SK-N-SH (cell line): ENCODE measurements at regions not wholly inside any gene's neighbourhood (a gene's known extent, or its start where the extent isn't known, plus 50 kb on each side); places are given as distances from the start of the nearest gene placed in this dataset.

Source experiments
- CTCF ChIA-PET: fragments of 300-600, 350-600 bp; formaldehyde crosslinking; extraction: SDS; loops from one replicate; lab custom pipeline; 2021; lab: Yijun Ruan, JAX
- POLR2A ChIA-PET: fragments of 350-600 bp; sonication (Branson Sonifier 250); formaldehyde crosslinking; extraction: SDS; loops from one replicate; lab custom pipeline; 2020; ENCODE audit warnings: antibody characterized with exemption, inconsistent platforms; lab: Yijun Ruan, JAX
- DNase-seq: peaks from one replicate; pipeline ENCODE4 v3.0.0; 2012
- H2AFZ ChIP-seq: fragments of 200-600 bp; sonication (generic); 2 replicates; pipeline ENCODE4 v1.8.1; 2016; ENCODE audit warnings: antibody characterized with exemption, mild to moderate bottlenecking, low read depth
- H3F3A ChIP-seq: fragments of 200-600 bp; sonication (generic); replicated peaks from 2 replicates; pipeline ENCODE3; 2016; ENCODE audit warnings: antibody characterized with exemption, mild to moderate bottlenecking; ENCODE audit not compliant: insufficient read depth
- H3K27ac ChIP-seq, 2 experiments: fragments of 200-500 bp in 1 of 2; fragments of 200-600 bp in 1 of 2; sonication (Bioruptor generic) in 1 of 2; sonication (generic), shearing (Covaris generic) in 1 of 2; 2 replicates each; pipeline versions ENCODE4 v1.5.1 to v1.6.1; 2014 to 2016; ENCODE audit warnings: low read depth in 2 of 2, inconsistent platforms in 1 of 2, low read length in 1 of 2, mild to moderate bottlenecking in 1 of 2, mixed read lengths in 1 of 2
- H3K27me3 ChIP-seq: fragments of 200-600 bp; sonication (generic), shearing (Covaris generic); 2 replicates; pipeline ENCODE4 v1.6.1; 2016; ENCODE audit warnings: mixed run types; ENCODE audit not compliant: insufficient read depth
- H3K36me3 ChIP-seq, 2 experiments: fragments of 200-500 bp in 1 of 2; fragments of 200-600 bp in 1 of 2; sonication (Bioruptor generic) in 1 of 2; sonication (generic) in 1 of 2; replicated peaks in 1 of 2; 2 replicates each; pipeline versions ENCODE3 to v1.5.1; 2014 to 2016; ENCODE audit warnings: low read length in 1 of 2, mild to moderate bottlenecking in 1 of 2; ENCODE audit not compliant: insufficient read depth in 2 of 2, control insufficient read depth in 1 of 2
- H3K4me1 ChIP-seq, 2 experiments: fragments of 200-500 bp in 1 of 2; fragments of 200-600 bp in 1 of 2; sonication (Bioruptor generic) in 1 of 2; sonication (generic), shearing (Covaris generic) in 1 of 2; 2 replicates each; pipeline versions ENCODE4 v1.5.1 to v1.6.1; 2014 to 2016; ENCODE audit warnings: low read depth in 1 of 2, low read length in 1 of 2, mixed run types in 1 of 2; ENCODE audit not compliant: insufficient read depth in 2 of 2, control insufficient read depth in 1 of 2
- H3K4me2 ChIP-seq: fragments of 200-600 bp; sonication (generic), shearing (Covaris generic); 2 replicates; pipeline ENCODE4 v1.6.1; 2017; ENCODE audit warnings: mixed run types
- H3K4me3 ChIP-seq, 2 experiments: fragments of 200-500 bp in 1 of 2; fragments of 200-600 bp in 1 of 2; sonication (Bioruptor generic) in 1 of 2; sonication (generic), shearing (Covaris generic) in 1 of 2; 2 replicates each; pipeline versions ENCODE4 v1.5.1 to v1.8.1; 2014 to 2016; ENCODE audit warnings: low read depth in 2 of 2, inconsistent platforms in 1 of 2, low read length in 1 of 2, mild to moderate bottlenecking in 1 of 2, mixed read lengths in 1 of 2, moderate library complexity in 1 of 2
- H3K79me2 ChIP-seq: fragments of 200-600 bp; sonication (generic); 2 replicates; pipeline ENCODE4 v1.8.1; 2017; ENCODE audit warnings: mild to moderate bottlenecking; ENCODE audit not compliant: insufficient read depth
- H3K9ac ChIP-seq: fragments of 200-600 bp; sonication (generic); 2 replicates; pipeline ENCODE4 v1.6.1; 2017; ENCODE audit warnings: mixed run types
- H3K9me2 ChIP-seq: fragments of 200-600 bp; sonication (generic); 2 replicates; pipeline ENCODE4 v1.6.1; 2017; ENCODE audit warnings: mixed run types
- H3K9me3 ChIP-seq: fragments of 200-600 bp; sonication (generic); 2 replicates; pipeline ENCODE4 v1.6.1; 2017; ENCODE audit warnings: mixed run types, mild to moderate bottlenecking, moderate library complexity
- H4K20me1 ChIP-seq: fragments of 200-600 bp; sonication (generic); 2 replicates; pipeline ENCODE4 v1.6.1; 2017; ENCODE audit warnings: mild to moderate bottlenecking, mixed run types; ENCODE audit not compliant: insufficient read depth
- EZH2phosphoT487 ChIP-seq: fragments of 200-600 bp; sonication (generic); IDR thresholded peaks from 2 replicates; pipeline ENCODE4 v1.6.1; 2017; ENCODE audit warnings: low read depth, mixed run types, mild to moderate bottlenecking, antibody characterized with exemption, moderate library complexity, borderline replicate concordance
- FOSL2 ChIP-seq: IDR thresholded peaks from 2 replicates; pipeline ENCODE4 v1.4.0; 2012; ENCODE audit warnings: low read depth, mild to moderate bottlenecking, moderate library complexity, borderline replicate concordance
- FOXJ3 ChIP-seq: sonication (generic); formaldehyde crosslinking; IDR thresholded peaks from 2 replicates; pipeline ENCODE4 v1.5.1; 2020; ENCODE audit warnings: mild to moderate bottlenecking, missing genetic modification reagents
- GABPA ChIP-seq: IDR thresholded peaks from 2 replicates; pipeline ENCODE4 v1.4.0; 2012; ENCODE audit warnings: low read depth, mild to moderate bottlenecking
- GATA2 ChIP-seq: sonication (generic); formaldehyde crosslinking; IDR thresholded peaks from 2 replicates; pipeline ENCODE4 v1.5.0; 2020; ENCODE audit warnings: mild to moderate bottlenecking, missing genetic modification reagents
- IRF3 ChIP-seq: fragments of 150-350 bp; IDR thresholded peaks from 2 replicates; pipeline ENCODE4 v1.6.1; 2016; ENCODE audit warnings: mild to moderate bottlenecking, low read depth, low read length
- JUND ChIP-seq: IDR thresholded peaks from 2 replicates; pipeline ENCODE4 v1.4.0; 2012
- MAX ChIP-seq: IDR thresholded peaks from 2 replicates; pipeline ENCODE4 v1.4.0; 2012; ENCODE audit warnings: low read depth
- NRF1 ChIP-seq: IDR thresholded peaks from 2 replicates; pipeline ENCODE4 v1.6.1; 2012; ENCODE audit warnings: low read depth, mild to moderate bottlenecking, low read length
- PBX3 ChIP-seq: IDR thresholded peaks from 2 replicates; pipeline ENCODE4; 2012
- POLR2AphosphoS5 ChIP-seq: IDR thresholded peaks from 2 replicates; pipeline ENCODE4 v1.6.1; 2012; ENCODE audit warnings: low read depth, low read length
- RCOR1 ChIP-seq: fragments of 150-350 bp; IDR thresholded peaks from 2 replicates; pipeline ENCODE4 v1.6.1; 2017; ENCODE audit warnings: antibody characterized with exemption, low read length
- REST ChIP-seq: IDR thresholded peaks from 2 replicates; pipeline ENCODE4 v1.6.1; 2012; ENCODE audit warnings: mild to moderate bottlenecking, low read depth, low read length, moderate library complexity
- RFX5 ChIP-seq: IDR thresholded peaks from 2 replicates; pipeline ENCODE4 v1.6.1; 2012; ENCODE audit warnings: mild to moderate bottlenecking, improper control_type of control experiment, low read length
- RXRA ChIP-seq: IDR thresholded peaks from 2 replicates; pipeline ENCODE4 v1.4.0; 2012; ENCODE audit warnings: low read depth, mild to moderate bottlenecking, borderline replicate concordance
- SIN3A ChIP-seq: IDR thresholded peaks from 2 replicates; pipeline ENCODE4 v1.6.1; 2012; ENCODE audit warnings: low read depth, mild to moderate bottlenecking, low read length, moderate library complexity, borderline replicate concordance
- TAF1 ChIP-seq: IDR thresholded peaks from 2 replicates; pipeline ENCODE4 v1.6.1; 2012; ENCODE audit warnings: low read depth, mild to moderate bottlenecking, low read length, moderate library complexity, borderline replicate concordance
- USF1 ChIP-seq: IDR thresholded peaks from 2 replicates; pipeline ENCODE4 v1.4.0; 2012; ENCODE audit warnings: low read depth, borderline replicate concordance
- YY1 ChIP-seq: IDR thresholded peaks from 2 replicates; pipeline ENCODE4 v1.4.0; 2012; ENCODE audit warnings: low read depth, mild to moderate bottlenecking
- WGBS: methylation state at CpG from one replicate; pipeline ENCODE4 v1.1.6; 2017; ENCODE audit warnings: low lambda C conversion rate; 5-methylcytosine and 5-hydroxymethylcytosine counted together

GRCh38 chr12:41795051-41795600 lies 349.5 kb downstream of the GXYLT1 start:
- H3K4me2 ChIP-seq = no peak overlapping the region
- CTCF ChIA-PET = no interaction called here
- 68% methylated on average over 8 of the region's 8 CpGs for WGBS

More at GRCh38 chr12:41795051-41795600, 349.5 kb downstream of the GXYLT1 start:
- H3K27me3 ChIP-seq = no peaks in the 10 kb centered on the region
- H3K36me3 ChIP-seq = no peaks in the 10 kb centered on the region
- POLR2A ChIA-PET = no interaction called here
- H3F3A ChIP-seq = no peaks in the 10 kb centered on the region
- no peaks in the 10 kb centered on the region for H3K9me2 ChIP-seq
- no peak for TF ChIP-seq POLR2AphosphoS5
- TF ChIP-seq NRF1 = no peak
- no peak for TF ChIP-seq RXRA
- no peak for TF ChIP-seq USF1
- no peak for TF ChIP-seq EZH2phosphoT487
- TF ChIP-seq FOSL2 = no peak
- no peak for TF ChIP-seq GATA2 (CRISPR knock-in tag)
- no peak for TF ChIP-seq SIN3A
- TF ChIP-seq FOXJ3 = no peak
- no peak for TF ChIP-seq RCOR1
- TF ChIP-seq RFX5 = no peak
- no peak for TF ChIP-seq PBX3
- TF ChIP-seq TAF1 = no peak
- no peak for TF ChIP-seq GABPA
- TF ChIP-seq IRF3 = no peak
- TF ChIP-seq YY1 = no peak
- TF ChIP-seq MAX = no peak
- TF ChIP-seq REST = no peak
- no peak for TF ChIP-seq JUND
- no peaks in the 10 kb centered on the region for H3K79me2 ChIP-seq
- H4K20me1 ChIP-seq = no peaks in the 10 kb centered on the region
- H3K27ac ChIP-seq = no peak overlapping the region
- H3K9me3 ChIP-seq = no peaks in the 10 kb centered on the region
- no peak overlapping the region for H3K4me3 ChIP-seq
- H3K4me1 ChIP-seq = peaks cover 0 to 3% of the 10 kb centered on the region in 2 experiments; a peak in 2 of 4 replicates
- H2AFZ ChIP-seq = no peak overlapping the region
- no peak overlapping the region for H3K9ac ChIP-seq
- DNase-seq = no peak
